ENCODE measurements at regions not wholly inside any gene's neighbourhood (a gene's known extent, or its start where the extent isn't known, plus 50 kb on each side); places are given as distances from the start of the nearest gene placed in this dataset.
A peak's percentile ranks its signal among the peaks of the same experiment; 100 is the strongest.

DNA sequence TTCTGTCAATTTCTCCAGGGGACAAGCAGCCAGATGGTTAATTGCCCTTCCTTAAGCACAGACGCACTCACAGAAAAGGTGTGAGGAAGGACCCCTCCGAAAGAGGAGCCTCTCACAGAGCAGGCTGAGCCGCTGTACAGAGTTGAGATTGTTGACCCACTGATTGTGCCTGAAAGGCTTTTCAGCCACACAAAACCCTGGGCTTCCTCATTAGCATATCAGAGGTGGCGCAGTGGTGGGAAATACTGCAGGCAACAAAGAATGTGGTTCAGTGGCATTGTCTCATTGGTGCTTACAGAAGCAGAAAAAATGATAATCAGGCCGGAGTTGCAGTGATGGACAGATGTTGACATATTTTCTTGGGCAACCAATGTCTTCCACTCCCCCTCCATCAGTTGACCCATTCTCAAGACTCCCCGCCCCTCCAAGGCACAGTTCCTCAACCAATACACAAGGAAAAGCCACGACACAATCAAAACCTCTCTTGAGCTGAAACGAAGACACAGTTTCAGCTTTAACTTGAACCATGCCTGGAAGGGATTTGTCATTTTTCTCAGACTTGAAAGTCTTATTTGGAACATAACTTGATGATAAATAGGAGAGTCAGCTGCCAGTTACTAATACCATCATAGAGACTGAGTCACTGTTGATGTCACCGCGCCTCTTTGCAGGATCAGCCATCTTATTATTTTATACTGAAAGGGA is 53.1 kb downstream of the ATXN3L start:
- Mint-ChIP-seq H3K4me1 (ENCODE audit: low read depth) (no peaks in the 10 kb centered on the region), H3K9me3 (no peaks in the 10 kb centered on the region), H3K27me3 (no peaks in the 10 kb centered on the region), H3K4me3 (no peak overlapping the region), H3K36me3 (ENCODE audit: low read depth) (no peaks in the 10 kb centered on the region), H3K27ac (no peak overlapping the region)
- intact Hi-C loops (cut with micrococcal nuclease), result no loop called here

DNA sequence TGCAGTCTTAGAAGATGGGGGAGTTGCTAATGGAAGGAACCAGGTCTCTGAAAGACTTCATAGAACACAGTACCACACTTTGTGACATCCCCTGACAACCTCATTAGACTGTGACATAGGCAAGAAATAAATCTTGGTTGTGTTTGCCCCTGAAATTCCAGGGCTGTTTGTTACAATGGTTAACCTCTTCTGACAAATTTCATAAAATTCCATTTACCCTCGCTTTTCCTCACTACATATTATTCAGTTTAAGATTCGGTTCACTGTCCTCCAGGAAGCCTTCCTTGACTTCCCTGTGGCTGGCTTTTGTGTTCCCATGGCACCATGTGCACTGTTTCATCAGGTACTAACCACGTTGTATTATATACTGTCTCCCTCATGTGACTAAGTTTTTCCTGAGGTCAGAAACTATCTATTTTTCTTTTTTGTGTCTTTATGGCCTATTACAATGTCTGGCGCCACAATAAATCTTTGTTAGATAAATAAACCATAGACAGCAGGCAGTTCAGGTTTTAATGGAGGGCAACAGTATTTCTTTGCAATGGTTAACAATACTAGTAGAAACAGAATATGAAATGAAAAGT is 54.2 kb downstream of the ATXN3L start:
- intact Hi-C loops (cut with micrococcal nuclease), result no loop called here

DNA sequence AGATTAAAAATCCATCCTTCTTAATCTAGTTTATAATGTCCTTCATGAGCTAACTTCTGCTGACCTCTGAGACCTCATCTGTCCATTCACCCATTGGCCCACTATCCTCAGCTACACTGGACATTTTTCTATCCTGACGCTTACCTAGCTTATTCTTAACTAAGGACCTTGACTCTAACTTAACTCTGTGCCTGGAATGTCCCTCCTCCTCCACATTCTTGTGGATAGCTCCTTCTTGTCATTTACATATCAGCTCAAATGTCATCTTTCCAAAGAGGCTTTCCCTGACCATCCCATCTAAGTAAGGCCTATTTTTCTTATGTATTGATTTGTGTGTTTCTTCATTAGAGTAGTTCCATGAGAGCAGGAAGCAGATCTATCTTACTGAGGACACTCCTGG is 54.7 kb downstream of the ATXN3L start:
- no peak overlapping the region for H3K4me3 Mint-ChIP-seq
- H3K9me3 Mint-ChIP-seq, result no peaks in the 10 kb centered on the region
- no peaks in the 10 kb centered on the region for H3K4me1 Mint-ChIP-seq (ENCODE audit: low read depth)
- intact Hi-C loops (cut with micrococcal nuclease), result no loop called here
- H3K36me3 Mint-ChIP-seq (ENCODE audit: low read depth), result no peaks in the 10 kb centered on the region
- H3K27ac Mint-ChIP-seq, result no peak overlapping the region
- no peaks in the 10 kb centered on the region for H3K27me3 Mint-ChIP-seq

More for the DNA sequence above, 54.2 kb downstream of the ATXN3L start:
- Mint-ChIP-seq H3K9me3 (no peaks in the 10 kb centered on the region), H3K27me3 (no peaks in the 10 kb centered on the region), H3K27ac (no peak overlapping the region), H3K4me3 (no peak overlapping the region), H3K36me3 (ENCODE audit: low read depth) (no peaks in the 10 kb centered on the region), H3K4me1 (ENCODE audit: low read depth) (no peaks in the 10 kb centered on the region)

DNA sequence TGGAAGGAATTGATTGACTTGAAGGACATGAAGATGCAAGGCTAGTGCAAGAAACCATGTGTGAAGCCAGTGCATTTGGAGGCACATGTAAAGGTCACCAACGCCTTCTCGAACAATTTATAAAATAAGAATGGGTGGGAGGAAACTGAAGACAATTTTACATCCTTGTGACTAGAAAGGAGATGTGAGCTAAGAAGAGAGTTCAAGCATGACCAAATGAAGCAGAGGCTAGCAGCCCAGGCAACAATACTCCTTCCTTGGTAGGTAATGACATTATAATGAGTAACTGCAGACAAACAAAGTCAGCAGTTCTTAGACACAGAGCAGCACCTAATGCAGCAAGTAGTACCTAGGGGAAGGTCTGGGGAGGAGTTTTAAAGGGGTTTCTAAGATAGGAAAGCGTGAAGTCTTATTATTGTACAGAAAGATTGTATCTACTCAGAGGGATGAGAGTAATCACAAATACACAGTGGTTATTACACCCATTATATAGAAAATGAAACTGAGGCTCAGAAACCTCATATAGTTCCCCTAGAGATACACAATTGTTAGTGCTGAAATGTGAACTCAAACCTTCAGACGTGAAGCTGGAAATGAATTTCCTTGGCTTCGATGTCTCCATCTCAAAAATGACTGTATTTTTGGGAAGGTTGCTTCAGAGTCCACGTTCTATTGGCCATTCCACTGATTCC is 56.1 kb downstream of the ATXN3L start:
- H3K4me3 Mint-ChIP-seq, result no peak overlapping the region

DNA sequence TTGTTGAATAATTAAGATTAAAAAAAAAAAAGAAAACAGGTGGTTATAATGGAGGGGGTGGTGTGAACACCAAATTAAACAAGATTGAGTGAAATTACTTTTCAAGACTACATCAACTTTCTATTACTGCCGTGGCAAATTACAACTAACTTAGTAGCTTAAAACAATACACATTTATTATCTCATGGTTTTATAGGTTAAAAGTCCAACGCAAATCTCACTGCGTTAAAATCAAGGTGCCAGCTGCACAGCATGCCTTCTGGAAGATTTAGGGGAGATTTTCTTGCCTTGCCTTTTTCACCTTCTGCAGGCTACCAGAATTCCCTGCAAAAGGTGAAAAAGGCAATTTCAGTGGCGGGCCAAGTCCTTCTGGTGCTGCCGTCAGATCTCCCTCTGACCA is 58.5 kb downstream of the ATXN3L start:
- intact Hi-C loops (cut with micrococcal nuclease), result no loop called here
- no peaks in the 10 kb centered on the region for H3K36me3 Mint-ChIP-seq (ENCODE audit: low read depth)
- H3K9me3 Mint-ChIP-seq, result no peaks in the 10 kb centered on the region
- no peak overlapping the region for H3K27ac Mint-ChIP-seq
- no peak overlapping the region for H3K4me3 Mint-ChIP-seq
- H3K4me1 Mint-ChIP-seq (ENCODE audit: low read depth), result no peaks in the 10 kb centered on the region
- H3K27me3 Mint-ChIP-seq, result no peaks in the 10 kb centered on the region

More for the DNA sequence above, 56.1 kb downstream of the ATXN3L start:
- Mint-ChIP-seq H3K4me1 (ENCODE audit: low read depth) (no peaks in the 10 kb centered on the region), H3K27me3 (no peaks in the 10 kb centered on the region), H3K9me3 (no peaks in the 10 kb centered on the region), H3K27ac (no peak overlapping the region), H3K36me3 (ENCODE audit: low read depth) (no peaks in the 10 kb centered on the region)
- intact Hi-C loops (cut with micrococcal nuclease), result no loop called here

DNA sequence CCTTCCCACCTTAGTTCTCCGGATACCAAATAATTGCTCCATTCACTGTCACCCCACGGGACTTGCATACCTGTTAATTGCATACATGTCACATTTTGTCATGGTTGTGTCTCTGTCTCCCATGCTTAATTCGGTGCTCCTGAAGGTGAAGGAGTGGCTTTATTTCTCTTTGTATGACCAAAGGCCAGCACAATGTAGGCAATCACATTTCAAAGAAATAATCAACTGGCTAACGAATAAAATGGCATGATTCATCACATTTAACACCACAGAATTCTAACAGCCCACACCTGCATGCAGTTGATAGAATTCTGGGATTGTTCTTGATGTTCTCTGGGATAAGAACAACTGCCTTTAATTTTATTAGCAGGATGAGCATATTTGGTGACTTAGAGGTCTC is 59.3 kb downstream of the ATXN3L start:
- no peaks in the 10 kb centered on the region for H3K27me3 Mint-ChIP-seq
- intact Hi-C loops (cut with micrococcal nuclease), result no loop called here
- H3K9me3 Mint-ChIP-seq, result no peaks in the 10 kb centered on the region
- H3K4me1 Mint-ChIP-seq (ENCODE audit: low read depth), result no peaks in the 10 kb centered on the region
- no peak overlapping the region for H3K27ac Mint-ChIP-seq
- no peaks in the 10 kb centered on the region for H3K36me3 Mint-ChIP-seq (ENCODE audit: low read depth)
- H3K4me3 Mint-ChIP-seq, result no peak overlapping the region

DNA sequence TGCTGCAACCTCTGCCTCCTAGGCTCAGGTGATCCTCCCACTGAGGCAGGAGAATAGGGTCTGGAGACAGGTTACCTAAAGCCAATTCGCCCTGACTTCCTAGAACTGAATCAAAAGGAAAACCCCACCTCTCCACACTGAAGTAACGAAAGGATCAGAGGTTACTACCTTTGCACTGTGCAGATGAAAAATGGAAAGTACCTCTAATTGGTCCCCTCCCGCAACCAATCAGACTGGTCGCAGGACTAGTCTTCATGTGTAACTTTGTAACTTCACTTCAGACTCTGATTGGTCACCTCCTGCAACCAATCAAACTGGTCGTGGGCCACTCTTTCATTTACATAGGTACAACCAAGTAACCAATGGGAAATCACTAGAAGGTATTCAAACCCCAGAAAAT is 61.1 kb downstream of the ATXN3L start:
- intact Hi-C loops (cut with micrococcal nuclease), result loop anchor here (10.0 kb wide), 1 partner anchor 164 kb away; no protein-coding TSS in a partner anchor
- Mint-ChIP-seq H3K9me3 (no peaks in the 10 kb centered on the region), H3K27me3 (no peaks in the 10 kb centered on the region), H3K27ac (no peak overlapping the region), H3K36me3 (ENCODE audit: low read depth) (no peaks in the 10 kb centered on the region), H3K4me1 (ENCODE audit: low read depth) (peaks cover 5% of the 10 kb centered on the region), H3K4me3 (no peak overlapping the region)

DNA sequence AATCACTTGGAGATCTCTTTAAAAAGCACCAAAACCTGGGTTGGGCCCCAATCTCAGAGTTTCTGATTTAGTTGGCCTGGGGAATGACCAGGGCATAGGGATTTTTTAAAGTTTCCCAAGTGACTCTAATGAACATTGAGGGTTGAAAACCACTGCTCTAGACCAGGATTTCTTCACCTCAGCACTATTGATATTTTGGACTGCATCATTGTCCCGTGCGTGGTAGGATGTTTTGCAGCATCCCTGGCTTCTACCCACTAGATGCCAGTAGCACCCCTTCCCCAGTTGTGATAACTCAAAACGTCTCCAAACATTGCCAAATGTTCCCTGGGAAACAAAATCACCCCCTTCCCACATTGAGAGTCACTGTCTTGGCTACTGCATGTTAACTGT is 61.8 kb downstream of the ATXN3L start:
- Mint-ChIP-seq H3K27ac (no peak overlapping the region), H3K9me3 (no peaks in the 10 kb centered on the region), H3K36me3 (ENCODE audit: low read depth) (no peaks in the 10 kb centered on the region), H3K4me3 (no peak overlapping the region), H3K27me3 (no peaks in the 10 kb centered on the region), H3K4me1 (ENCODE audit: low read depth) (peaks cover 12% of the 10 kb centered on the region)
- intact Hi-C loops (cut with micrococcal nuclease), result loop anchor here (10.0 kb wide), 1 partner anchor 163 kb away; no protein-coding TSS in a partner anchor

DNA sequence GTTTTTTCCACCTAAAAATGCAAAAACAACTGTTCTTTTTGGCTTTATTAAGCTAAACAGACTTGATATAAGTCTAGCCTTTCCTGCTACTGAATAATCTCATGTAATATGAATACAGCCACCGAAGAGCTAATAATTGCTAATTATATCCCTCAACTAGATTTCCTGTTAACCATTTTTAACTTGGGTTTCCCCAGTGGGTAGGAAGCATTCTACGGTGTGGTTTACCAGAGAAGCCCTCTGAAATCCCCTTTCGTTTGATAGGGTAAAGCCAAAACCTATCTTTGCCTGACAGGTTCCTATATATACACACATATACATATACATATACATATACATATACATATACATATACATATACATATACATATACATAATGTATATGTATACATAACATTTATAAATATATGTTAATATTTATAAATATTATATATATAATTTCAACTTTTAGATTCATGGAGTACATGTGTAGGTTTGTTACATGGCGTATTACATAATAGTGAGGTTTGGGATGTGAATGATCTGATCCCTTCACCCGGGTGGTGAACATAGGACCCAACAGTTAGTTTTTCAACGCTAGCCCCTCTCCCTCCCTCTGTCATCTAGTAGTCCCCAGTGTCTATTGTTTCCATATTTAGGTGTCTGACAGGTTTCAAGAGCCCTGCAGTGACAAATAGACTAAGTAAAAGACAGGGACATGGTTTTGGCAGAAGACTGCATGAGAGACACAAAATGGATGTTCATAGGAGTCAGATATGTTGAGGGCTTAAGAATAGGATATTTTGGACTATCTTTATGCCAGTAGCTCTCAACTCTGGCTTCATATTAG is 62.4 kb downstream of the ATXN3L start:
- peaks cover 15% of the 10 kb centered on the region for H3K4me1 Mint-ChIP-seq (ENCODE audit: low read depth)
- H3K9me3 Mint-ChIP-seq, result no peaks in the 10 kb centered on the region
- H3K27ac Mint-ChIP-seq, result no peak overlapping the region
- H3K36me3 Mint-ChIP-seq (ENCODE audit: low read depth), result no peaks in the 10 kb centered on the region
- H3K27me3 Mint-ChIP-seq, result no peaks in the 10 kb centered on the region
- intact Hi-C loops (cut with micrococcal nuclease), result loop anchor here (10.0 kb wide), 1 partner anchor 163 kb away; no protein-coding TSS in a partner anchor
- no peak overlapping the region for H3K4me3 Mint-ChIP-seq

DNA sequence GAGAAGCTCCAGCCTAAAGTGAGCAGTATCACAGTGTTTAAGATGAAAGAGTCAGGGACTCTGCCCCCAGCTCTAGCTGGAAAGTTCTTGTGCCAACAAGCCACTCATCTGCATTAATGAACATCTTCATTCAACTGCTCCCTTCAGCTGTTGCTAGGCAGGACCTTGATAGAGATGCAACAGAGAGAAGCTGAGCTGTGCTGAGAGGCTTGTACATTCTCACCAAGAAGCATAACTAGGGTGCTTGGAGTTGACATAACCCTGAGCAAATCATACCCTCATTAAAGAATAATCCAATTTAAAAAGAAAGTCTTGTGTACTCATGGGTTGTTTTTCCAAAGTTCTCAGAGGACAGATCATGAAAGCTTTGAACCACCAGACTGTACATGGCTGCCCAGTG is 63.2 kb downstream of the ATXN3L start:
- no peaks in the 10 kb centered on the region for H3K36me3 Mint-ChIP-seq (ENCODE audit: low read depth)
- intact Hi-C loops (cut with micrococcal nuclease), result loop anchor here (10.0 kb wide), 1 partner anchor 162 kb away; no protein-coding TSS in a partner anchor
- H3K27ac Mint-ChIP-seq, result no peak overlapping the region
- H3K4me3 Mint-ChIP-seq, result no peak overlapping the region
- H3K27me3 Mint-ChIP-seq, result no peaks in the 10 kb centered on the region
- H3K9me3 Mint-ChIP-seq, result no peaks in the 10 kb centered on the region
- peaks cover 23% of the 10 kb centered on the region for H3K4me1 Mint-ChIP-seq (ENCODE audit: low read depth)

DNA sequence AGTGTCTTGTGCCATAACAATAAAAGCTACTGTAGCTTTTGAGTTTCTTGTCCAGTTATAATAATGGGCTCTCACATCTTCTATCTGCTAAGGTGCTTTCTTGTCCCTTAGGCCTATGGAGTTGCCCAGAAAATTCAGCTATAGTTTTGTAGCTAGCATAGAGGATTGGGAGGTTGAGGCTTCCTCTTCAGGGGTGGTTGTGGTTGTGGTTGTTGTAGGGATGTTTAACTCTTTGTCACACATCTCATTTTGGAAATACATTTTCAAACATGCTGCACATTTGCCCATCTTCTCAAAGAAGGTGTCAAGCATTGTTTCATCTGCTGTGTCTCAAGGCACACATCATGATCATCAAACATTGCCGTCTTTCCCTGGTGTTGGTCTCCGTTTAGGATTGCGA is 65.0 kb downstream of the ATXN3L start:
- H3K27ac Mint-ChIP-seq, result no peak overlapping the region
- intact Hi-C loops (cut with micrococcal nuclease), result loop anchor here (10.0 kb wide), 1 partner anchor 160 kb away; no protein-coding TSS in a partner anchor
- H3K9me3 Mint-ChIP-seq, result no peaks in the 10 kb centered on the region
- peaks cover 31% of the 10 kb centered on the region for H3K4me1 Mint-ChIP-seq (ENCODE audit: low read depth)
- no peaks in the 10 kb centered on the region for H3K27me3 Mint-ChIP-seq
- no peaks in the 10 kb centered on the region for H3K36me3 Mint-ChIP-seq (ENCODE audit: low read depth)
- H3K4me3 Mint-ChIP-seq, result no peak overlapping the region

DNA sequence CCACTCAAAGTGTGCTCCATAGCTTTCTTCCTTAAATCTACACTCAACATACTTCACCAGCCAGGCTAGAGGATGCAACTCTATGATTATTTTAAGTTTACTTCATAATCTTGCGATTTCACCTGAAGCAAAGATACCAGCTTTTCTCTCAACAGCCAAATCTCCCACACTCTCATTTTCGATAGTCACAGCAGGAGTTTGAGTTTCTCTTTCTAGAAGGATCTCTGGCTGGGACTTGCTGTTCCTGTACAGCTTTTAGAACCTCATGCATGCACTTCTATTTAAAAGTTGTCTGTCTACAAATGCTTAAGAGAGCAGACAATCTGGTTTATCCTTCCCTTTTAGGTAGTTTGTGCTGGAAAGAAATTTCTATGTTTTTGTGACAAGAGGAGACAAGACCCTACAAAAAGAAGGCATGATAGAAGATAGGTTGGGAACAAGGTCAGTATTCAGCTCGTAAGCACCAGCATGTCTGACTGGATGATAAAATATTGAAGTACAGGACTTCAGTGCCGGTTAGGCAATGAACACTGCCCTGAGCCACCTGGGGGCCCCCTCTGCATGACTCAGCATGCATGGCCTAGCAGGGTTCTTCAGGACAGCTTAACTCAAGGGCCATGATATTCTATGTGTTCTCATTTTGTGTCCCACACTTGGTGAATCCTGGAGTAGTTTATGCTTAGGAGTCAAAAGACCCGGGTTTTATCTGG is 65.6 kb downstream of the ATXN3L start:
- Mint-ChIP-seq H3K4me1 (ENCODE audit: low read depth) (peaks cover 35% of the 10 kb centered on the region), H3K9me3 (no peaks in the 10 kb centered on the region), H3K27ac (no peak overlapping the region), H3K27me3 (no peaks in the 10 kb centered on the region), H3K4me3 (no peak overlapping the region), H3K36me3 (ENCODE audit: low read depth) (no peaks in the 10 kb centered on the region)
- intact Hi-C loops (cut with micrococcal nuclease), result loop anchor here (10.0 kb wide), 1 partner anchor 159 kb away; no protein-coding TSS in a partner anchor

DNA sequence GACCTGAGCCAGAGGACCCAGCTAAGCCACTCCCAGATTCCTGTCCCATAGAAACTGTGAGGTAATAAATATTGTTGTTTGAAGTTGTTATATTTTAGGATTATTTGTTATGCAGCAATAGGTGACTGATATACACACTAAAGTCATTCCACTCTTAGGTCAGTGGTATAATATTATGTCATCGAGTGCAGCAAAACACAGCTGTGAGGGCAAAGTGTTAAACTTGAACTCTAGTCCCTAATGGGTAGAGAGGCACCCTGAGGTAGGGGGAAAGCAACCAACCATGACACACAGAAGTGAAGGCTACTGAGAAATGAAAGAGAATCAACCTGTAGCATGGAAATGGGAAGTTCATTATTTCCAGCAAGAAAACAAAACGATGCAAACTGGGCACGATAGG is 66.6 kb downstream of the ATXN3L start:
- Mint-ChIP-seq H3K4me1 (ENCODE audit: low read depth) (peaks cover 37% of the 10 kb centered on the region), H3K4me3 (no peak overlapping the region), H3K9me3 (no peaks in the 10 kb centered on the region), H3K27ac (peak overlapping the region; percentile 23), H3K27me3 (no peaks in the 10 kb centered on the region), H3K36me3 (ENCODE audit: low read depth) (no peaks in the 10 kb centered on the region)
- intact Hi-C loops (cut with micrococcal nuclease), result loop anchor here (10.0 kb wide), 1 partner anchor 158 kb away; no protein-coding TSS in a partner anchor

All from dendritic cell treated with granulocyte-macrophage colony-stimulating factor and Interleukin-4, amounts not matched to agents 40 ng/mL and 50 ng/mL, for 4 days (primary cell).